ENCODE measurements at regions not wholly inside any gene's neighbourhood (a gene's known extent, or its start where the extent isn't known, plus 50 kb on each side); places are given as distances from the start of the nearest gene placed in this dataset.
A peak's percentile ranks its signal among the peaks of the same experiment; 100 is the strongest.

GRCh38 chr2:4528773-4529172, 825.4 kb downstream of the DCDC2C start:
- Histone ChIP-seq H3K27ac (replicated peaks; ENCODE audit: low read length) (no peak overlapping the region), H3K4me2 (ENCODE audit: insufficient read depth, low read length, poor library complexity, severe bottlenecking) (no peak overlapping the region), H3K14ac (ENCODE audit: low read length) (no peak overlapping the region), H4K8ac (ENCODE audit: low read depth, low read length) (no peak overlapping the region), H2AFZ (ENCODE audit: low read length) (no peak overlapping the region), H3K27me3 (ENCODE audit: control insufficient read depth in 3 of 3, insufficient read depth in 3 of 3, low read depth in 1 of 3, low read length in 3 of 3) (no peaks in the 10 kb centered on the region), H3K9ac (ENCODE audit: low read depth, low read length, poor library complexity) (no peak overlapping the region), H3K79me1 (ENCODE audit: low read depth, low read length) (no peaks in the 10 kb centered on the region), H2BK12ac (ENCODE audit: low read length) (no peak overlapping the region), H4K91ac (ENCODE audit: low read depth, low read length, poor library complexity) (no peak overlapping the region), H3K36me3 (replicated peaks in 1 of 2; ENCODE audit: control insufficient read depth in 2 of 2, insufficient read depth in 2 of 2, low read length in 2 of 2) (no peaks in the 10 kb centered on the region), H3K9me3 (replicated peaks in 1 of 2; ENCODE audit: control insufficient read depth in 2 of 2, insufficient read depth in 1 of 2, low read depth in 1 of 2, low read length in 2 of 2) (no peaks in the 10 kb centered on the region), H2BK120ac (ENCODE audit: low read depth, low read length) (no peak overlapping the region), H2BK15ac (ENCODE audit: low read length) (no peak overlapping the region), H3K18ac (ENCODE audit: low read length) (no peak overlapping the region), H2BK5ac (ENCODE audit: low read length) (no peak overlapping the region), H3K4ac (ENCODE audit: low read length) (no peak overlapping the region), H2AK5ac (ENCODE audit: low read depth, low read length) (no peak overlapping the region), H3K23ac (ENCODE audit: low read depth, low read length, poor library complexity) (no peak overlapping the region), H3K4me1 (ENCODE audit: control insufficient read depth in 2 of 2, insufficient read depth in 1 of 2, low read depth in 1 of 2, low read length in 2 of 2) (peaks cover 0 to 2% of the 10 kb centered on the region in 2 donors), H3K4me3 (ENCODE audit: low read length in 2 of 2) (no peak overlapping the region)
- no CpG with 5 or more reads among the region's 3 CpGs for WGBS, 2 donors (ENCODE audit: extremely low coverage in 2 of 2, insufficient read length in 2 of 2, insufficient replicate concordance in 1 of 2)
- DNase-seq (ENCODE audit: low spot score): no peak

DNA sequence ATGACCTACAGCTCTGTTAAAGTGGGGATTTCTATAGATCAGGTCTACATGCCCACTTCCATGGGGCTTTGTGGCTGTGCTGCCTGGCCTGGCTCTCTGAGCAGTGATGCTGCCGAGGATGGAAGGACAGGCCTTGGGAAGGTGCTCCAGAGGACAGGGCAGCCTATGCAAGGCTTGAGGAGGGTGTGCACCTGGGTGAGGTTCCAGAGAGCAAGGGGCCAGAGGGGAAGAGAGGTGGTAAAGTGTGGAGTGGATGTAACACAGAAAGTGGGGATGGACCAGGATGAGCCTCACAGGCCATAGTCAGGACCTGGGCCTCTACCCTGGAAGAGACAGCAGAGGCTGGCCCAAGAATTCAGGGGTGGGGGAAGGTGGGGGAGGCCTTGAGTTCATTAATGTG, 826.4 kb downstream of the DCDC2C start:
- H3K4me2 ChIP-seq (ENCODE audit: insufficient read depth, low read length, poor library complexity, severe bottlenecking): no peak overlapping the region
- no peak overlapping the region for H2BK15ac ChIP-seq (ENCODE audit: low read length)
- H3K9ac ChIP-seq (ENCODE audit: low read depth, low read length, poor library complexity): no peak overlapping the region
- no peak overlapping the region for H2AFZ ChIP-seq (ENCODE audit: low read length)
- WGBS, 2 donors (ENCODE audit: extremely low coverage in 2 of 2, insufficient read length in 2 of 2, insufficient replicate concordance in 1 of 2): no CpG with 5 or more reads among the region's 1 CpG
- H3K27me3 ChIP-seq (ENCODE audit: control insufficient read depth in 3 of 3, insufficient read depth in 3 of 3, low read depth in 1 of 3, low read length in 3 of 3): no peaks in the 10 kb centered on the region
- H3K4me3 ChIP-seq (ENCODE audit: low read length in 2 of 2): no peak overlapping the region
- H4K8ac ChIP-seq (ENCODE audit: low read depth, low read length): no peak overlapping the region
- H3K4me1 ChIP-seq (ENCODE audit: control insufficient read depth in 2 of 2, insufficient read depth in 1 of 2, low read depth in 1 of 2, low read length in 2 of 2): peaks cover 0 to 2% of the 10 kb centered on the region in 2 donors
- no peak overlapping the region for H2BK120ac ChIP-seq (ENCODE audit: low read depth, low read length)
- H2BK12ac ChIP-seq (ENCODE audit: low read length): no peak overlapping the region
- no peak overlapping the region for H3K23ac ChIP-seq (ENCODE audit: low read depth, low read length, poor library complexity)
- H3K36me3 ChIP-seq (replicated peaks in 1 of 2; ENCODE audit: control insufficient read depth in 2 of 2, insufficient read depth in 2 of 2, low read length in 2 of 2): no peaks in the 10 kb centered on the region
- no peak overlapping the region for H3K27ac ChIP-seq (replicated peaks; ENCODE audit: low read length)
- H2AK5ac ChIP-seq (ENCODE audit: low read depth, low read length): no peak overlapping the region
- DNase-seq (ENCODE audit: low spot score): no peak
- peak overlapping the region; percentile 11 for H3K18ac ChIP-seq (ENCODE audit: low read length)
- no peak overlapping the region for H4K91ac ChIP-seq (ENCODE audit: low read depth, low read length, poor library complexity)
- no peak overlapping the region for H2BK5ac ChIP-seq (ENCODE audit: low read length)
- H3K9me3 ChIP-seq (replicated peaks in 1 of 2; ENCODE audit: control insufficient read depth in 2 of 2, insufficient read depth in 1 of 2, low read depth in 1 of 2, low read length in 2 of 2): no peaks in the 10 kb centered on the region
- no peak overlapping the region for H3K14ac ChIP-seq (ENCODE audit: low read length)
- H3K4ac ChIP-seq (ENCODE audit: low read length): no peak overlapping the region
- no peaks in the 10 kb centered on the region for H3K79me1 ChIP-seq (ENCODE audit: low read depth, low read length)

GRCh38 chr2:4530231-4530630, 826.9 kb downstream of the DCDC2C start:
- no peak overlapping the region for H4K91ac ChIP-seq (ENCODE audit: low read depth, low read length, poor library complexity)
- no peak overlapping the region for H3K23ac ChIP-seq (ENCODE audit: low read depth, low read length, poor library complexity)
- H3K27ac ChIP-seq (replicated peaks; ENCODE audit: low read length): no peak overlapping the region
- no peak overlapping the region for H3K4ac ChIP-seq (ENCODE audit: low read length)
- no peak overlapping the region for H3K4me2 ChIP-seq (ENCODE audit: insufficient read depth, low read length, poor library complexity, severe bottlenecking)
- no peak overlapping the region for H2AFZ ChIP-seq (ENCODE audit: low read length)
- peaks cover 0 to 2% of the 10 kb centered on the region in 2 donors for H3K4me1 ChIP-seq (ENCODE audit: control insufficient read depth in 2 of 2, insufficient read depth in 1 of 2, low read depth in 1 of 2, low read length in 2 of 2)
- no CpG with 5 or more reads among the region's 9 CpGs for WGBS, 2 donors (ENCODE audit: extremely low coverage in 2 of 2, insufficient read length in 2 of 2, insufficient replicate concordance in 1 of 2)
- H2BK12ac ChIP-seq (ENCODE audit: low read length): no peak overlapping the region
- no peak overlapping the region for H2BK5ac ChIP-seq (ENCODE audit: low read length)
- no peak overlapping the region for H2BK15ac ChIP-seq (ENCODE audit: low read length)
- H3K4me3 ChIP-seq (ENCODE audit: low read length in 2 of 2): no peak overlapping the region
- no peaks in the 10 kb centered on the region for H3K9me3 ChIP-seq (replicated peaks in 1 of 2; ENCODE audit: control insufficient read depth in 2 of 2, insufficient read depth in 1 of 2, low read depth in 1 of 2, low read length in 2 of 2)
- no peaks in the 10 kb centered on the region for H3K79me1 ChIP-seq (ENCODE audit: low read depth, low read length)
- no peak overlapping the region for H3K9ac ChIP-seq (ENCODE audit: low read depth, low read length, poor library complexity)
- H2BK120ac ChIP-seq (ENCODE audit: low read depth, low read length): no peak overlapping the region
- no peak for DNase-seq (ENCODE audit: low spot score)
- H3K18ac ChIP-seq (ENCODE audit: low read length): no peak overlapping the region
- H4K8ac ChIP-seq (ENCODE audit: low read depth, low read length): no peak overlapping the region
- H3K27me3 ChIP-seq (ENCODE audit: control insufficient read depth in 3 of 3, insufficient read depth in 3 of 3, low read depth in 1 of 3, low read length in 3 of 3): no peaks in the 10 kb centered on the region
- H3K36me3 ChIP-seq (replicated peaks in 1 of 2; ENCODE audit: control insufficient read depth in 2 of 2, insufficient read depth in 2 of 2, low read length in 2 of 2): no peaks in the 10 kb centered on the region
- no peak overlapping the region for H3K14ac ChIP-seq (ENCODE audit: low read length)
- no peak overlapping the region for H2AK5ac ChIP-seq (ENCODE audit: low read depth, low read length)

GRCh38 chr2:4533806-4534205, 830.4 kb downstream of the DCDC2C start:
- Histone ChIP-seq H2BK12ac (ENCODE audit: low read length) (no peak overlapping the region), H3K23ac (ENCODE audit: low read depth, low read length, poor library complexity) (no peak overlapping the region), H2AK5ac (ENCODE audit: low read depth, low read length) (no peak overlapping the region), H3K9ac (ENCODE audit: low read depth, low read length, poor library complexity) (no peak overlapping the region), H3K36me3 (replicated peaks in 1 of 2; ENCODE audit: control insufficient read depth in 2 of 2, insufficient read depth in 2 of 2, low read length in 2 of 2) (no peaks in the 10 kb centered on the region), H4K8ac (ENCODE audit: low read depth, low read length) (no peak overlapping the region), H3K27me3 (ENCODE audit: control insufficient read depth in 3 of 3, insufficient read depth in 3 of 3, low read depth in 1 of 3, low read length in 3 of 3) (no peaks in the 10 kb centered on the region), H3K9me3 (replicated peaks in 1 of 2; ENCODE audit: control insufficient read depth in 2 of 2, insufficient read depth in 1 of 2, low read depth in 1 of 2, low read length in 2 of 2) (no peaks in the 10 kb centered on the region), H2BK15ac (ENCODE audit: low read length) (no peak overlapping the region), H3K4ac (ENCODE audit: low read length) (no peak overlapping the region), H3K4me2 (ENCODE audit: insufficient read depth, low read length, poor library complexity, severe bottlenecking) (no peak overlapping the region), H2BK120ac (ENCODE audit: low read depth, low read length) (no peak overlapping the region), H3K14ac (ENCODE audit: low read length) (no peak overlapping the region), H2BK5ac (ENCODE audit: low read length) (no peak overlapping the region), H3K79me1 (ENCODE audit: low read depth, low read length) (no peaks in the 10 kb centered on the region), H3K4me1 (ENCODE audit: control insufficient read depth in 2 of 2, insufficient read depth in 1 of 2, low read depth in 1 of 2, low read length in 2 of 2) (peaks cover 2% of the 10 kb centered on the region in 2 donors), H3K4me3 (ENCODE audit: low read length in 2 of 2) (no peak overlapping the region), H3K18ac (ENCODE audit: low read length) (no peak overlapping the region), H4K91ac (ENCODE audit: low read depth, low read length, poor library complexity) (no peak overlapping the region), H2AFZ (ENCODE audit: low read length) (no peak overlapping the region), H3K27ac (replicated peaks; ENCODE audit: low read length) (no peak overlapping the region)
- no peak for DNase-seq (ENCODE audit: low spot score)
- no CpG with 5 or more reads among the region's 2 CpGs for WGBS, 2 donors (ENCODE audit: extremely low coverage in 2 of 2, insufficient read length in 2 of 2, insufficient replicate concordance in 1 of 2)
